ENCODE measurements at regions not wholly inside any gene's neighbourhood (a gene's known extent, or its start where the extent isn't known, plus 50 kb on each side); places are given as distances from the start of the nearest gene placed in this dataset.
"Not testable (repeated sequence)": the region's sequence is repeated elsewhere in the genome, so short reads cannot be mapped to it uniquely, and the experiment has no call there.

- WGBS, 2 experiments (ENCODE audit: insufficient coverage in 1 of 2, insufficient read length in 1 of 2): 93 to 96% methylated on average over 6 of the region's 6 CpGs
- Mint-ChIP-seq H3K4me1 (no peaks in the 10 kb centered on the region), H3K27ac (no peak overlapping the region)
Measured at GRCh38 chr16:87213536-87213935, 103.7 kb downstream of the C16orf95 start.

GRCh38 chr16:87216148-87216840 is 100.9 kb downstream of the C16orf95 start:
- H3K27me3 Mint-ChIP-seq (ENCODE audit: insufficient read depth): peaks cover 1% of the 10 kb centered on the region
- WGBS, 2 experiments (ENCODE audit: insufficient coverage in 1 of 2, insufficient read length in 1 of 2): 84 to 85% methylated on average over 18 to 35 of the region's 35 CpGs

More at GRCh38 chr16:87213536-87213935, 103.7 kb downstream of the C16orf95 start:
- Histone ChIP-seq H3K27me3 (ENCODE audit: control insufficient read depth, insufficient read depth, low read length, poor library complexity, severe bottlenecking) (no peaks in the 10 kb centered on the region), H3K9me3 (ENCODE audit: control insufficient read depth, low read length) (no peaks in the 10 kb centered on the region), H3K4me3 (ENCODE audit: low read length) (no peak overlapping the region), H3K27ac (ENCODE audit: low read depth, low read length) (no peak overlapping the region), H3K9ac (ENCODE audit: extremely low read depth, low read length, poor library complexity, severe bottlenecking) (no peak overlapping the region), H3K36me3 (ENCODE audit: control insufficient read depth, insufficient read depth, low read length) (no peaks in the 10 kb centered on the region), H3K4me1 (ENCODE audit: control insufficient read depth, insufficient read depth, low read length) (no peaks in the 10 kb centered on the region)
- peaks cover 2% of the 10 kb centered on the region for H3K36me3 Mint-ChIP-seq (ENCODE audit: low read depth)
- H3K27me3 Mint-ChIP-seq (ENCODE audit: insufficient read depth): no peaks in the 10 kb centered on the region
- no peak overlapping the region for H3K4me3 Mint-ChIP-seq
- H3K9me3 Mint-ChIP-seq: peaks cover 9% of the 10 kb centered on the region
- no peak for TF ChIP-seq CTCF (conservative IDR thresholded peaks at IDR 0.05)
- no peak for DNase-seq

GRCh38 chr16:87216841-87217275 is 100.3 kb downstream of the C16orf95 start:
- Histone ChIP-seq H3K36me3 (ENCODE audit: control insufficient read depth, insufficient read depth, low read length) (no peaks in the 10 kb centered on the region), H3K9ac (ENCODE audit: extremely low read depth, low read length, poor library complexity, severe bottlenecking) (no peak overlapping the region), H3K27ac (ENCODE audit: low read depth, low read length) (no peak overlapping the region), H3K27me3 (ENCODE audit: control insufficient read depth, insufficient read depth, low read length, poor library complexity, severe bottlenecking) (no peaks in the 10 kb centered on the region), H3K4me3 (ENCODE audit: low read length) (no peak overlapping the region), H3K9me3 (ENCODE audit: control insufficient read depth, low read length) (no peaks in the 10 kb centered on the region), H3K4me1 (ENCODE audit: control insufficient read depth, insufficient read depth, low read length) (no peaks in the 10 kb centered on the region)
- H3K4me1 Mint-ChIP-seq: no peaks in the 10 kb centered on the region
- DNase-seq: no peak
- H3K27ac Mint-ChIP-seq: no peak overlapping the region
- no peak for TF ChIP-seq CTCF (conservative IDR thresholded peaks at IDR 0.05)
- peaks cover 2% of the 10 kb centered on the region for H3K36me3 Mint-ChIP-seq (ENCODE audit: low read depth)
- H3K27me3 Mint-ChIP-seq (ENCODE audit: insufficient read depth): peaks cover 1% of the 10 kb centered on the region
- H3K4me3 Mint-ChIP-seq: no peak overlapping the region
- WGBS, 2 experiments (ENCODE audit: insufficient coverage in 1 of 2, insufficient read length in 1 of 2): 93 to 97% methylated on average over 17 to 30 of the region's 30 CpGs
- H3K9me3 Mint-ChIP-seq: peaks cover 9% of the 10 kb centered on the region

More at GRCh38 chr16:87216148-87216840, 100.9 kb downstream of the C16orf95 start:
- no peak for TF ChIP-seq CTCF (conservative IDR thresholded peaks at IDR 0.05)
- Histone ChIP-seq H3K9ac (ENCODE audit: extremely low read depth, low read length, poor library complexity, severe bottlenecking) (no peak overlapping the region), H3K27ac (ENCODE audit: low read depth, low read length) (no peak overlapping the region), H3K4me1 (ENCODE audit: control insufficient read depth, insufficient read depth, low read length) (no peaks in the 10 kb centered on the region), H3K9me3 (ENCODE audit: control insufficient read depth, low read length) (no peaks in the 10 kb centered on the region), H3K4me3 (ENCODE audit: low read length) (no peak overlapping the region), H3K27me3 (ENCODE audit: control insufficient read depth, insufficient read depth, low read length, poor library complexity, severe bottlenecking) (no peaks in the 10 kb centered on the region), H3K36me3 (ENCODE audit: control insufficient read depth, insufficient read depth, low read length) (no peaks in the 10 kb centered on the region)
- H3K9me3 Mint-ChIP-seq: peaks cover 9% of the 10 kb centered on the region
- no peaks in the 10 kb centered on the region for H3K4me1 Mint-ChIP-seq
- H3K4me3 Mint-ChIP-seq: no peak overlapping the region
- no peak for DNase-seq
- peaks cover 2% of the 10 kb centered on the region for H3K36me3 Mint-ChIP-seq (ENCODE audit: low read depth)
- H3K27ac Mint-ChIP-seq: no peak overlapping the region

DNA sequence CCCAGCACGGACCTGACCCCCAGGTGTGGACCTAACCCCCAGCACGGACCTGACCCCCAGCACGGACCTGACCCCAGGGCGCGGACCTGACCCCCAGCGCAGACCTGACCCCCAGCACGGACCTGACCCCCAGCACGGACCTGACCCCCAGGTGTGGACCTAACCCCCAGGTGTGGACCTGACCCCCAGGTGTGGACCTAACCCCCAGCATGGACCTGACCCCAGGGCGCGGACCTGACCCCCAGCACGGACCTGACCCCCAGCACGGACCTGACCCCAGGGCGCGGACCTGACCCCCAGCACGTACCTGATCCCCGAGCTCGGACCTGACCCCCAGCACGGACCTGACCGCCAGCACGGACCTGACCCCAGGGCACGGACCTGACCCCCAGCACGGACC is 99.4 kb downstream of the C16orf95 start:
- not testable (repeated sequence) for H3K36me3 ChIP-seq (ENCODE audit: control insufficient read depth, insufficient read depth, low read length); H3K27me3 Mint-ChIP-seq (ENCODE audit: insufficient read depth); H3K27ac Mint-ChIP-seq; H3K36me3 Mint-ChIP-seq (ENCODE audit: low read depth); H3K4me3 Mint-ChIP-seq; DNase-seq; H3K9ac ChIP-seq (ENCODE audit: extremely low read depth, low read length, poor library complexity, severe bottlenecking); H3K4me1 Mint-ChIP-seq; H3K4me3 ChIP-seq (ENCODE audit: low read length); H3K27ac ChIP-seq (ENCODE audit: low read depth, low read length); H3K27me3 ChIP-seq (ENCODE audit: control insufficient read depth, insufficient read depth, low read length, poor library complexity, severe bottlenecking); H3K9me3 ChIP-seq (ENCODE audit: control insufficient read depth, low read length); H3K4me1 ChIP-seq (ENCODE audit: control insufficient read depth, insufficient read depth, low read length); H3K9me3 Mint-ChIP-seq
- WGBS, 2 experiments (ENCODE audit: insufficient coverage in 1 of 2, insufficient read length in 1 of 2): 81% methylated on average over 22 of the region's 22 CpGs; no CpG with 5 or more reads in 1 of the 2 experiments

Data from endodermal cell (in vitro differentiated cells).